Mesothelial cell of epicardium (in vitro differentiated cells): ENCODE measurements at regions not wholly inside any gene's neighbourhood (a gene's known extent, or its start where the extent isn't known, plus 50 kb on each side); places are given as distances from the start of the nearest gene placed in this dataset.

Experiments used
- DNase-seq, 2 experiments: peaks; one replicate each; pipeline ENCODE4 v3.0.0; 2021; ENCODE audit warnings: low spot score in 2 of 2; ENCODE audit not compliant: unreplicated experiment in 2 of 2
- H3K27ac Mint-ChIP-seq: 2 replicates; pipeline ENCODE4 v1.8.0; 2021; ENCODE audit warnings: mixed read lengths
- H3K27me3 Mint-ChIP-seq: 2 replicates; pipeline ENCODE4 v1.8.0; 2021; ENCODE audit warnings: low read depth, mixed read lengths
- H3K36me3 Mint-ChIP-seq: 2 replicates; pipeline ENCODE4 v1.8.0; 2021; ENCODE audit warnings: mixed read lengths
- H3K4me1 Mint-ChIP-seq: 2 replicates; pipeline ENCODE4 v1.8.0; 2021; ENCODE audit warnings: mixed read lengths
- H3K4me3 Mint-ChIP-seq: 2 replicates; pipeline ENCODE4 v1.8.0; 2021; ENCODE audit warnings: mild to moderate bottlenecking, moderate library complexity, mixed read lengths
- H3K9me3 Mint-ChIP-seq: 2 replicates; pipeline ENCODE4 v1.8.0; 2021; ENCODE audit warnings: mixed read lengths
- CTCF ChIP-seq: fragments of 200-600 bp; sonication (generic); IDR thresholded peaks from one replicate; pipeline ENCODE4 v1.5.0; 2021; ENCODE audit warnings: antibody characterized with exemption; ENCODE audit not compliant: unreplicated experiment

GRCh38 chr13:70905035-70905434 is 796.8 kb upstream of the KLHL1 start:
- Mint-ChIP-seq H3K9me3 (peaks cover 6% of the 10 kb centered on the region), H3K27ac (no peak overlapping the region), H3K27me3 (peaks cover 2% of the 10 kb centered on the region), H3K4me1 (peaks cover 7% of the 10 kb centered on the region), H3K4me3 (no peak overlapping the region), H3K36me3 (no peaks in the 10 kb centered on the region)
- no peak for TF ChIP-seq CTCF
- DNase-seq: no peak

GRCh38 chr13:70896136-70896535 is 787.9 kb upstream of the KLHL1 start:
- Mint-ChIP-seq H3K4me1 (no peaks in the 10 kb centered on the region), H3K27ac (no peak overlapping the region), H3K36me3 (no peaks in the 10 kb centered on the region), H3K9me3 (no peaks in the 10 kb centered on the region), H3K4me3 (no peak overlapping the region), H3K27me3 (no peaks in the 10 kb centered on the region)
- no peak for TF ChIP-seq CTCF
- DNase-seq: no peak

- no peak for DNase-seq
- Mint-ChIP-seq H3K36me3 (no peaks in the 10 kb centered on the region), H3K27ac (no peak overlapping the region), H3K9me3 (no peaks in the 10 kb centered on the region), H3K4me1 (no peaks in the 10 kb centered on the region), H3K4me3 (no peak overlapping the region), H3K27me3 (no peaks in the 10 kb centered on the region)
- TF ChIP-seq CTCF: no peak
These were observed 787.3 kb upstream of the KLHL1 start for GRCh38 chr13:70895599-70895998.

GRCh38 chr13:70894258-70894657 is 786.0 kb upstream of the KLHL1 start:
- H3K4me3 Mint-ChIP-seq: no peak overlapping the region
- no peaks in the 10 kb centered on the region for H3K4me1 Mint-ChIP-seq
- H3K36me3 Mint-ChIP-seq: no peaks in the 10 kb centered on the region
- no peak for DNase-seq
- H3K27me3 Mint-ChIP-seq: no peaks in the 10 kb centered on the region
- H3K9me3 Mint-ChIP-seq: peaks cover under 1% of the 10 kb centered on the region
- TF ChIP-seq CTCF: no peak
- no peak overlapping the region for H3K27ac Mint-ChIP-seq

GRCh38 chr13:70893832-70894231 is 785.6 kb upstream of the KLHL1 start:
- no peak for TF ChIP-seq CTCF
- Mint-ChIP-seq H3K27me3 (no peaks in the 10 kb centered on the region), H3K4me3 (no peak overlapping the region), H3K9me3 (peaks cover 5% of the 10 kb centered on the region), H3K36me3 (no peaks in the 10 kb centered on the region), H3K27ac (no peak overlapping the region), H3K4me1 (no peaks in the 10 kb centered on the region)
- DNase-seq: no peak

- no peak overlapping the region for H3K4me3 Mint-ChIP-seq
- H3K9me3 Mint-ChIP-seq: peaks cover 22% of the 10 kb centered on the region
- H3K27me3 Mint-ChIP-seq: no peaks in the 10 kb centered on the region
- no peak for TF ChIP-seq CTCF
- no peak overlapping the region for H3K27ac Mint-ChIP-seq
- no peak for DNase-seq
- no peaks in the 10 kb centered on the region for H3K4me1 Mint-ChIP-seq
- no peaks in the 10 kb centered on the region for H3K36me3 Mint-ChIP-seq
These were observed 782.0 kb upstream of the KLHL1 start for GRCh38 chr13:70890289-70890688.
